ENCODE measurements at regions not wholly inside any gene's neighbourhood (a gene's known extent, or its start where the extent isn't known, plus 50 kb on each side); places are given as distances from the start of the nearest gene placed in this dataset.

- no peaks in the 10 kb centered on the region for H3K36me3 Mint-ChIP-seq (ENCODE audit: low read depth, unreplicated experiment)
- no peak overlapping the region for H3K27ac Mint-ChIP-seq (ENCODE audit: unreplicated experiment)
- H3K4me2 ChIP-seq (ENCODE audit: low read length), result peak overlapping the region; percentile 74
- peak overlapping the region; percentile 39 for H3K4me3 ChIP-seq (ENCODE audit: insufficient read depth, low read depth, low read length)
- H3K36me3 ChIP-seq (ENCODE audit: insufficient read depth, low read length), result no peaks in the 10 kb centered on the region
- H3K4me1 ChIP-seq (ENCODE audit: insufficient read depth, low read length), result no peaks in the 10 kb centered on the region
- no peak for FAIRE-seq
- no peaks in the 10 kb centered on the region for H3K27me3 ChIP-seq (ENCODE audit: insufficient read depth, low read length)
- no peak overlapping the region for H3K4me3 Mint-ChIP-seq (ENCODE audit: unreplicated experiment)
- H3K79me2 ChIP-seq (ENCODE audit: insufficient read depth, low read length), result no peaks in the 10 kb centered on the region
- H4K20me1 ChIP-seq (ENCODE audit: insufficient read depth, low read length), result no peaks in the 10 kb centered on the region
- H3K9me3 ChIP-seq (ENCODE audit: insufficient read depth, low read depth, low read length), result no peaks in the 10 kb centered on the region
- TF ChIP-seq EZH2 (IDR thresholded peaks at IDR 0.05; ENCODE audit: insufficient read depth, low read length) (no peak), CTCF (IDR thresholded peaks at IDR 0.05; ENCODE audit: insufficient read depth, low read depth, low read length) (no peak)
- H3K9ac ChIP-seq (ENCODE audit: low read length), result peak overlapping the region; percentile 31
- H3K27ac ChIP-seq (ENCODE audit: low read depth, low read length), result no peak overlapping the region
- peak overlapping the region; percentile 60 for H2AFZ ChIP-seq (ENCODE audit: low read depth, low read length)
- no peaks in the 10 kb centered on the region for H3K27me3 Mint-ChIP-seq (ENCODE audit: low read depth, unreplicated experiment)
- no peaks in the 10 kb centered on the region for H3K9me3 Mint-ChIP-seq (ENCODE audit: unreplicated experiment)
- H3K4me1 Mint-ChIP-seq (ENCODE audit: low read depth, unreplicated experiment), result no peaks in the 10 kb centered on the region
- no peak for DNase-seq (ENCODE audit: low read depth)
These were observed 342.7 kb upstream of the SGCG start for GRCh38 chr13:22837980-22838647.

GRCh38 chr13:22839603-22840530 is 340.9 kb upstream of the SGCG start:
- no peak overlapping the region for H3K27ac Mint-ChIP-seq (ENCODE audit: unreplicated experiment)

More at GRCh38 chr13:22839603-22840530, 340.9 kb upstream of the SGCG start:
- Histone ChIP-seq H3K27ac (ENCODE audit: low read depth, low read length) (no peak overlapping the region), H3K4me3 (ENCODE audit: insufficient read depth, low read depth, low read length) (no peak overlapping the region), H3K9me3 (ENCODE audit: insufficient read depth, low read depth, low read length) (no peaks in the 10 kb centered on the region), H2AFZ (ENCODE audit: low read depth, low read length) (no peak overlapping the region), H3K36me3 (ENCODE audit: insufficient read depth, low read length) (no peaks in the 10 kb centered on the region), H3K27me3 (ENCODE audit: insufficient read depth, low read length) (no peaks in the 10 kb centered on the region), H3K4me1 (ENCODE audit: insufficient read depth, low read length) (no peaks in the 10 kb centered on the region), H3K4me2 (ENCODE audit: low read length) (no peak overlapping the region), H3K9ac (ENCODE audit: low read length) (no peak overlapping the region), H4K20me1 (ENCODE audit: insufficient read depth, low read length) (no peaks in the 10 kb centered on the region), H3K79me2 (ENCODE audit: insufficient read depth, low read length) (no peaks in the 10 kb centered on the region)
- Mint-ChIP-seq H3K36me3 (ENCODE audit: low read depth, unreplicated experiment) (no peaks in the 10 kb centered on the region), H3K4me1 (ENCODE audit: low read depth, unreplicated experiment) (no peaks in the 10 kb centered on the region), H3K27me3 (ENCODE audit: low read depth, unreplicated experiment) (no peaks in the 10 kb centered on the region), H3K9me3 (ENCODE audit: unreplicated experiment) (no peaks in the 10 kb centered on the region), H3K4me3 (ENCODE audit: unreplicated experiment) (no peak overlapping the region)
- FAIRE-seq, result no peak
- TF ChIP-seq EZH2 (IDR thresholded peaks at IDR 0.05; ENCODE audit: insufficient read depth, low read length), result no peak
- TF ChIP-seq CTCF (IDR thresholded peaks at IDR 0.05; ENCODE audit: insufficient read depth, low read depth, low read length), result no peak
- no peak for DNase-seq (ENCODE audit: low read depth)
